ENCODE measurements at regions not wholly inside any gene's neighbourhood (a gene's known extent, or its start where the extent isn't known, plus 50 kb on each side); places are given as distances from the start of the nearest gene placed in this dataset.

- ChIA-PET POLR2A (no interaction called here), CTCF (no interaction called here)
- no peaks in the 10 kb centered on the region for H3K4me1 ChIP-seq (ENCODE audit: control insufficient read depth, insufficient read depth, low read length)
- H3K36me3 ChIP-seq (ENCODE audit: control insufficient read depth in 2 of 2, insufficient read depth in 1 of 2, low read length in 2 of 2) = no peaks in the 10 kb centered on the region
- TF ChIP-seq ZNF837 (tag by site-specific recombination; IDR thresholded peaks at IDR 0.05) (no peak), ZNF510 (tag by site-specific recombination; IDR thresholded peaks at IDR 0.05; ENCODE audit: insufficient replicate concordance) (no peak), ZBTB6 (tag by site-specific recombination; IDR thresholded peaks at IDR 0.05) (no peak), ZNF121 (tag by site-specific recombination; IDR thresholded peaks at IDR 0.05) (no peak), YY1 (tag by site-specific recombination; IDR thresholded peaks at IDR 0.05) (no peak), KLF16 (tag by site-specific recombination; IDR thresholded peaks at IDR 0.05) (no peak), ZNF449 (tag by site-specific recombination; IDR thresholded peaks at IDR 0.05) (no peak), ZNF140 (tag by site-specific recombination; IDR thresholded peaks at IDR 0.05) (no peak), ZNF624 (tag by site-specific recombination; IDR thresholded peaks at IDR 0.05) (no peak), ZNF747 (tag by site-specific recombination; IDR thresholded peaks at IDR 0.05) (no peak), ZNF404 (tag by site-specific recombination; IDR thresholded peaks at IDR 0.05) (no peak), ZNF416 (tag by site-specific recombination; IDR thresholded peaks at IDR 0.05) (no peak), ZNF133 (tag by site-specific recombination; IDR thresholded peaks at IDR 0.05) (no peak), ZNF292 (tag by site-specific recombination; IDR thresholded peaks at IDR 0.05; ENCODE audit: borderline replicate concordance, low read depth) (no peak), ZNF394 (tag by site-specific recombination; IDR thresholded peaks at IDR 0.05; ENCODE audit: borderline replicate concordance) (no peak), ZSCAN23 (tag by site-specific recombination; IDR thresholded peaks at IDR 0.05) (no peak), KLF7 (tag by site-specific recombination; IDR thresholded peaks at IDR 0.05; ENCODE audit: borderline replicate concordance) (no peak), ZBTB1 (tag by site-specific recombination; IDR thresholded peaks at IDR 0.05) (no peak)
- H3K27ac ChIP-seq (ENCODE audit: extremely low read depth, low read depth, low read length) = no peak overlapping the region
- no peaks in the 10 kb centered on the region; the same call in 1 of the 2 replicates for H3K9me3 ChIP-seq (ENCODE audit: control insufficient read depth, insufficient read depth, low read depth, low read length)
- no peak overlapping the region for H3K4me3 ChIP-seq (ENCODE audit: low read depth, low read length)
Measured at GRCh38 chrX:116277351-116278225, 107.0 kb downstream of the AGTR2 start.

GRCh38 chrX:116278826-116279225, 108.3 kb downstream of the AGTR2 start:
- ChIA-PET CTCF (no interaction called here), POLR2A (no interaction called here)
- H3K4me1 ChIP-seq (ENCODE audit: control insufficient read depth, insufficient read depth, low read length) = no peaks in the 10 kb centered on the region
- no peak overlapping the region for H3K27ac ChIP-seq (ENCODE audit: extremely low read depth, low read depth, low read length)
- no peaks in the 10 kb centered on the region for H3K36me3 ChIP-seq (ENCODE audit: control insufficient read depth in 2 of 2, insufficient read depth in 1 of 2, low read length in 2 of 2)
- H3K9me3 ChIP-seq (ENCODE audit: control insufficient read depth, insufficient read depth, low read depth, low read length) = no peaks in the 10 kb centered on the region; the same call in 1 of the 2 replicates
- H3K4me3 ChIP-seq (ENCODE audit: low read depth, low read length) = no peak overlapping the region
- no peak for TF ChIP-seq PATZ1 (tag by site-specific recombination; IDR thresholded peaks at IDR 0.05)
- TF ChIP-seq YY1 (tag by site-specific recombination; IDR thresholded peaks at IDR 0.05) = no peak
- no peak for TF ChIP-seq ZNF114 (tag by site-specific recombination; IDR thresholded peaks at IDR 0.05)
- TF ChIP-seq ZBTB49 (tag by site-specific recombination; IDR thresholded peaks at IDR 0.05; ENCODE audit: low read depth) = no peak
- no peak for TF ChIP-seq ELK4 (IDR thresholded peaks at IDR 0.05; ENCODE audit: borderline replicate concordance, low read depth, low read length)
- TF ChIP-seq ZNF747 (tag by site-specific recombination; IDR thresholded peaks at IDR 0.05) = no peak
- no peak for TF ChIP-seq ZFP69B (tag by site-specific recombination; IDR thresholded peaks at IDR 0.05)
- TF ChIP-seq EGR2 (tag by site-specific recombination; IDR thresholded peaks at IDR 0.05; ENCODE audit: low read depth) = no peak
- no peak for TF ChIP-seq ZNF174 (tag by site-specific recombination; IDR thresholded peaks at IDR 0.05)
- no peak for TF ChIP-seq ZFHX2 (tag by site-specific recombination; conservative IDR thresholded peaks at IDR 0.05)
